ENCODE measurements at regions not wholly inside any gene's neighbourhood (a gene's known extent, or its start where the extent isn't known, plus 50 kb on each side); places are given as distances from the start of the nearest gene placed in this dataset.

GRCh38 chr21:17449701-17450100 is 63.1 kb upstream of the CXADR start:
- no peak for TF ChIP-seq CTCF (IDR thresholded peaks at IDR 0.05; ENCODE audit: low read depth, low read length)
- no peak for TF ChIP-seq EZH2phosphoT487 (IDR thresholded peaks at IDR 0.05; ENCODE audit: low read depth)
- H3K4me1 ChIP-seq (ENCODE audit: low read length) = no peaks in the 10 kb centered on the region
- no peak overlapping the region for H2AFZ ChIP-seq (ENCODE audit: low read depth, low read length)
- no peaks in the 10 kb centered on the region for H3K79me2 ChIP-seq (ENCODE audit: low read length)
- no peaks in the 10 kb centered on the region for H4K20me1 ChIP-seq (ENCODE audit: insufficient read depth, low read length)
- H3K36me3 ChIP-seq (replicated peaks; ENCODE audit: low read depth, low read length) = no peaks in the 10 kb centered on the region
- H3K27ac ChIP-seq (ENCODE audit: low read length) = no peak overlapping the region
- no peaks in the 10 kb centered on the region for H3K27me3 ChIP-seq (ENCODE audit: low read depth, low read length)
- H3K9ac ChIP-seq (ENCODE audit: low read length) = no peak overlapping the region
- H3K4me3 ChIP-seq (ENCODE audit: low read length) = no peak overlapping the region
- no peak overlapping the region for H3K4me2 ChIP-seq (ENCODE audit: low read length)
- H3K9me3 ChIP-seq (ENCODE audit: insufficient read depth, low read length) = no peaks in the 10 kb centered on the region

- H3K4me1 ChIP-seq (ENCODE audit: low read length) = no peaks in the 10 kb centered on the region
- H4K20me1 ChIP-seq (ENCODE audit: insufficient read depth, low read length) = no peaks in the 10 kb centered on the region
- TF ChIP-seq EZH2phosphoT487 (IDR thresholded peaks at IDR 0.05; ENCODE audit: low read depth) (no peak), CTCF (IDR thresholded peaks at IDR 0.05; ENCODE audit: low read depth, low read length) (no peak)
- no peak overlapping the region for H3K9ac ChIP-seq (ENCODE audit: low read length)
- no peaks in the 10 kb centered on the region for H3K79me2 ChIP-seq (ENCODE audit: low read length)
- H3K27ac ChIP-seq (ENCODE audit: low read length) = no peak overlapping the region
- no peaks in the 10 kb centered on the region for H3K9me3 ChIP-seq (ENCODE audit: insufficient read depth, low read length)
- H3K36me3 ChIP-seq (replicated peaks; ENCODE audit: low read depth, low read length) = no peaks in the 10 kb centered on the region
- H3K4me2 ChIP-seq (ENCODE audit: low read length) = no peak overlapping the region
- H3K27me3 ChIP-seq (ENCODE audit: low read depth, low read length) = no peaks in the 10 kb centered on the region
- H3K4me3 ChIP-seq (ENCODE audit: low read length) = no peak overlapping the region
- no peak overlapping the region for H2AFZ ChIP-seq (ENCODE audit: low read depth, low read length)
Measured at GRCh38 chr21:17451364-17451891, 61.4 kb upstream of the CXADR start.

GRCh38 chr21:17454315-17455027 is 58.4 kb upstream of the CXADR start:
- Histone ChIP-seq H3K27ac (ENCODE audit: low read length) (no peak overlapping the region), H3K4me1 (ENCODE audit: low read length) (no peaks in the 10 kb centered on the region)

GRCh38 chr21:17455028-17455353 is 57.9 kb upstream of the CXADR start:
- no peak overlapping the region for H3K27ac ChIP-seq (ENCODE audit: low read length)
- no peak overlapping the region for H3K4me3 ChIP-seq (ENCODE audit: low read length)
- no peak overlapping the region for H3K9ac ChIP-seq (ENCODE audit: low read length)
- H2AFZ ChIP-seq (ENCODE audit: low read depth, low read length) = no peak overlapping the region
- H3K4me1 ChIP-seq (ENCODE audit: low read length) = no peaks in the 10 kb centered on the region
- H3K79me2 ChIP-seq (ENCODE audit: low read length) = no peaks in the 10 kb centered on the region
- H3K36me3 ChIP-seq (replicated peaks; ENCODE audit: low read depth, low read length) = no peaks in the 10 kb centered on the region
- H4K20me1 ChIP-seq (ENCODE audit: insufficient read depth, low read length) = no peaks in the 10 kb centered on the region
- no peaks in the 10 kb centered on the region for H3K9me3 ChIP-seq (ENCODE audit: insufficient read depth, low read length)
- H3K27me3 ChIP-seq (ENCODE audit: low read depth, low read length) = no peaks in the 10 kb centered on the region
- TF ChIP-seq EZH2phosphoT487 (IDR thresholded peaks at IDR 0.05; ENCODE audit: low read depth) (no peak), CTCF (IDR thresholded peaks at IDR 0.05; ENCODE audit: low read depth, low read length) (no peak)
- H3K4me2 ChIP-seq (ENCODE audit: low read length) = no peak overlapping the region

More at GRCh38 chr21:17454315-17455027, 58.4 kb upstream of the CXADR start:
- Histone ChIP-seq H4K20me1 (ENCODE audit: insufficient read depth, low read length) (no peaks in the 10 kb centered on the region), H2AFZ (ENCODE audit: low read depth, low read length) (no peak overlapping the region), H3K27me3 (ENCODE audit: low read depth, low read length) (no peaks in the 10 kb centered on the region), H3K79me2 (ENCODE audit: low read length) (no peaks in the 10 kb centered on the region), H3K9ac (ENCODE audit: low read length) (no peak overlapping the region), H3K36me3 (replicated peaks; ENCODE audit: low read depth, low read length) (no peaks in the 10 kb centered on the region), H3K4me3 (ENCODE audit: low read length) (no peak overlapping the region), H3K9me3 (ENCODE audit: insufficient read depth, low read length) (no peaks in the 10 kb centered on the region), H3K4me2 (ENCODE audit: low read length) (no peak overlapping the region)
- no peak for TF ChIP-seq EZH2phosphoT487 (IDR thresholded peaks at IDR 0.05; ENCODE audit: low read depth)
- no peak for TF ChIP-seq CTCF (IDR thresholded peaks at IDR 0.05; ENCODE audit: low read depth, low read length)
